HG03060 (cell line): ENCODE measurements at regions not wholly inside any gene's neighbourhood (a gene's known extent, or its start where the extent isn't known, plus 50 kb on each side); places are given as distances from the start of the nearest gene placed in this dataset.

Experiments used
- ATAC-seq: cut with Tn5 transposase; IDR thresholded peaks from one replicate; pipeline ENCODE4 v1.9.1; 2021; ENCODE audit warnings: low read depth, moderate number of reproducible peaks; ENCODE audit not compliant: unreplicated experiment

GRCh38 chr5:2128686-2129355, 246.1 kb upstream of the IRX4 start:
- ATAC-seq: no peak

GRCh38 chr5:2126512-2126911, 243.8 kb upstream of the IRX4 start:
- no peak for ATAC-seq

DNA sequence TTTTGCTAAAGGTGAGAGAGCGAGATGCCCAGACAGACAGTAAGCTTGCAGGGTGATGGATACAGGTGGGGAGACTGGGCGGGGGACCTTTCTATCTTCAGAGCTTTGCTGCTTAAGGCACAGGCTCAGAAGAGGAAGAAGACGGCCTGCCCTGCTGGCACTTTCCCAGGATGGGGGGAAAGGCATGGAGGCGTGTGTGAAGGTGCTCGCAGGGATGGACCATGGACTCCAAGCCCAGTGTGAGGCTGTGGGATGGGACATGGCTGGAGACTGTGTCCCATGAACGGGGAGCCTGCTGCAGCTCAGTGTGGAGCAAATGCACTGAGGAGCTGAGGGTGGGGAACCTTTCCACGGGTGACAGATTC, 243.2 kb upstream of the IRX4 start:
- no peak for ATAC-seq

DNA sequence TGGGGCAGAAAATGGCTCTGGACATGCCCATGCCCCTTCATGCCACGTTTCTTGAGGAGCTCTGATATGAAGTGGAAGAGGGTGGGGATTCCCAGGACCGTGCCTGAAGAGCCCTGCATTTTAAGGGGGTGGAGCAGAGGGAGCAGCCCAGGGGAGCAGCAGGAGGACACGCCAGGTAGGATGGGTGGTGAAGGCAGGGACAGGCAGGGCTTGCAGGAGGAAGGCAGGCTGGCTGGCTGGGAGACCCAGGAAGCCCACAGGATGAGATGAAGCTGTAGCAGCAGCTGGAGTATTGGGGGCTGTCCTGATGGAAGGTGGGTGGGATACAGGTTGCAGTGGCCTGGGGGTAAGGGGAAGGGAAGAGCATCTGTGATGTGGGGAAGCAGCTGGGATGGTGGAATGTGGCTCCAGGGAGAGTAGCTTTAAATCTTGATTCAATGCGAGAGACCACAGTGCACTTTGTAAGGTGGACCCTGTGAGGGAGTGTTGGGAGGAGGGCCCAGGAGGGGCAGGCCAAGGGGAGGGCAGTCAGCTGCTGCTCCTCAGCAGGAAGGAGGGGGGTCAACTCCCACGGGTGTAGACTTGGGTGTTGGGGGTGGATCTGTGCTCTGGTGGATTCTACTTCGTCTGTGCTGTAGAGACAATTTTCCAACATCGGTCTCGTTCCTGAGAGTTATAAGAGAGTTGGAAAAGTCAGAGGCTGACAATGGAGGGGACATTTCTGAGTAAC, 242.6 kb upstream of the IRX4 start:
- ATAC-seq: no peak

- ATAC-seq: no peak
Measured at GRCh38 chr5:2124434-2125170, 241.9 kb upstream of the IRX4 start.

DNA sequence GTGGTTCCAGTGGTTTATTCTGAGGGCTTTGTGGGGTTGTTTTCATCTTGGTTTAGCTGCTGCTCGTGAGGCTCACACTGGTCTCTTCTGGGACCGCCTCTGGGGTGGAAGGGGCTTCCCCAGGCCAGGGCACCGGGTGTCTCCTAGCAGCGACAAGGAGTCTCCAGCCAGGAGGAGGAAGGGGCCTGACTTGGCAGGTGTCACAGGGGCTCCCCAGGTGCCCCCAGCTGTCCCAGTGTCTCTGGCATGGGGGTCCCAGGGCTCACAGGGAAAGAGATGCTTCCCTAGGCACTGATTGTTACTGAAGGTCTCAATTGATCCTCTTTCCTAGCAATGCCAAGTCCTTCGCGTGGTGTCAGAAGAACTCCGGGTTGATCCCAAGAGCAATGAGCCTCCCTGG, 241.1 kb upstream of the IRX4 start:
- ATAC-seq: no peak

GRCh38 chr5:2120361-2120760, 237.6 kb upstream of the IRX4 start:
- ATAC-seq: no peak

DNA sequence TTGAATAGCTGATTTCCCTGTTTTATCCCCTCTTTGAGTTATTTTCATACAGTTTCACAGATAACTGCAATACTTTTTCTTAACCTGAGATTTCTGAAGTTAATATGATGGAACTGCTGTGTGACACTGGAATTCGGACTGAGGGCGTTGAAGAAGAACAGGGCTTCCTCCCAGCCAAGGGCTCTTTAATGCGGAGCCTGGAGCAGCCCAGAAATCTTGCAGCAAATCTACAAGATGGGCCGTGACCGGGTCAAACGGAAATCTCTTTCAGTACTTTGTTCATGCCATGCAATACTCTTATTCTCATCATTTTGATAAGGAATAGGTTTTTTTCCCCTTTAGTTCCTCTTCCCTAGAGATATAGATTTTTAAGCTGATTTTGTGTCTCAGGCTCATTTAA, 236.8 kb upstream of the IRX4 start:
- ATAC-seq: no peak

GRCh38 chr5:2113348-2114131, 230.8 kb upstream of the IRX4 start:
- no peak for ATAC-seq

DNA sequence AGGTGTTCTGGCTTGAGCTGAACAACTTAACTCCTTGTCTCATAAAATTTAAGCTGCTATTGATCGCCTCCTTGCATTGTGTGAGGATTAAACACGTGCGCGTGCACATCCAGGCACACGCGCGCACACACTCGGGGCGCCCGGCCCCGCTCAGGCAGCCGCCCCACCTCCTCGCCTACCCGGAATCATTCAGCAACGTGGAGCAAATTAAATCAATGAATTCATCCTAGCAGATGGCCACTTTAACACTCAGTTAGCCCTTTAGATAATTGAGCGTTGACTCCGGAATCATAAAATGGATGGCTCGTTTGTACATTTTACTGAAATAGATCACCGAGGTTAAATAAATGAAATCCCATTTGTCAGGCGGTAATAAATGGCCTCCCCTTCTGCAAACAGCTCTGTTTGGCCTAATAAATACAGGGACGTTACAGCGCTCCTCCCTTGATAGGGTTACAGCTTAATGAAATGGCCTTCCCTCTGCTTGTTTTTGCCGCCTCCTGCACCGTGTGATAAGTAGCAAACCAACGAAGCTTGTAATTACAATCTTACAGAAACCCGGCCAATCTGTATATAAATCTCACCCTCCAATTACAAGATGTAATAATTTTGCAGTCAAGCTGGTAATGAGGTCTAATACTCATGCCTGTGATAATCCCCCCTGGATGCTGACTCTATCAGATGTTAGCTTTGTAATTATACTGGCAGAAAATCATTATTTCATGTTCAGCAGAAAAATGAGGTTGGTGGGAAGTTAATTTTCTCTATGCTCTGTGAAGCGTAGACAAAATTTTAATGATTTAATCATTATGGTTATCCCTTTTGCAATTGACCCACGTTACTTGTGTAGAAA, 229.7 kb upstream of the IRX4 start:
- ATAC-seq: no peak

- no peak for ATAC-seq
Measured at GRCh38 chr5:2111569-2112105, 228.9 kb upstream of the IRX4 start.

- ATAC-seq: no peak
Measured at GRCh38 chr5:2110934-2111462, 228.3 kb upstream of the IRX4 start.

DNA sequence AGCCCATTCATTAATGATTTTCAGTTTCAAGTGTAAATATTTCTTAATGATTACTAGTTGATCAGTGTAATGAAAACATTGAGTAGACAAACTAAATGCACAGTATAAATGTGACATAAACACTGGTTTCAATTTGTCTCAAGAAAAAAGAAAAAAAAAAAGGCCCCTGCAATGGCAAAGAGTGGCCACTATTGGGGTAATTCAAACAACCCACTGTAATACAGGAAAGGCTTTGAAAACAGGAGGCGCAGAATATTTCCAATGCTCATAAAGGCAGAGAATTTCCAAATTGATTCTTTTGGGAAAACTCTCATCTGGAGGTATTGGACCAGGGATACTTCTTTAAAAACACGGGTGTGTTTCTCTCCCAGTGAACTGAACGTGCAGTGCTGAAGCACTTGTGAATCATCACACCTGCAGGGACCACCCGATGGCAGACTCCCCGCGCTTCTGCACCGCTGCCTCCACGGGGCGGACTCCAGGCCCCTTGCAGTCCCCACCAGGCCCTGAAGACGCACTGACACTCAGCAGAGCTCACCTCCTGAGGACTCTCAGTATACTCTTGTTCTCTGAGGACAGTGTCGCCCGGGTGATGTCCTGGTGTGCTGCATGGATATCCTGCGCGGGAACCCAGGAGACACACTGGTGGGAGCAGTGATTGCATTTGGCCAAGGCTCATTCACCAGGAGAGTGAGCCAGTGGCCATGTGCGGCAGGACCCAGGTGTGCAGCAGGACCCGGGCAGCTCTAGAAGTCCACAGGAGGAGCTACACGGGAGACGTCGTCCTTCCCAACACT, 227.6 kb upstream of the IRX4 start:
- no peak for ATAC-seq

- no peak for ATAC-seq
Measured at GRCh38 chr5:2109566-2109965, 226.8 kb upstream of the IRX4 start.

- no peak for ATAC-seq
Measured at GRCh38 chr5:2106721-2107120, 224.0 kb upstream of the IRX4 start.

- no peak for ATAC-seq
Measured at GRCh38 chr5:2105141-2105540, 222.4 kb upstream of the IRX4 start.

- ATAC-seq: no peak
Measured at GRCh38 chr5:2103940-2104339, 221.2 kb upstream of the IRX4 start.

GRCh38 chr5:2102819-2103776, 220.4 kb upstream of the IRX4 start:
- no peak for ATAC-seq
